GM19023 (cell line): ENCODE measurements at regions not wholly inside any gene's neighbourhood (a gene's known extent, or its start where the extent isn't known, plus 50 kb on each side); places are given as distances from the start of the nearest gene placed in this dataset.

Source experiments
- ATAC-seq: cut with Tn5 transposase; IDR thresholded peaks from one replicate; pipeline ENCODE4 v1.9.1; 2021; ENCODE audit warnings: mild to moderate bottlenecking, moderate library complexity; ENCODE audit not compliant: unreplicated experiment

- no peak for ATAC-seq
Observed at GRCh38 chr20:17796091-17796563, 96.4 kb downstream of the BANF2 start.

GRCh38 chr20:17795501-17796071 is 95.8 kb downstream of the BANF2 start:
- ATAC-seq, result no peak

GRCh38 chr20:17795003-17795402 is 95.2 kb downstream of the BANF2 start:
- ATAC-seq, result no peak

GRCh38 chr20:17794400-17794799 is 94.6 kb downstream of the BANF2 start:
- no peak for ATAC-seq

- ATAC-seq, result no peak
Observed at GRCh38 chr20:17793986-17794385, 94.2 kb downstream of the BANF2 start.

GRCh38 chr20:17790296-17790695 is 90.5 kb downstream of the BANF2 start:
- ATAC-seq, result no peak

GRCh38 chr20:17787816-17788215 is 88.0 kb downstream of the BANF2 start:
- ATAC-seq, result no peak

GRCh38 chr20:17786221-17786718 is 86.5 kb downstream of the BANF2 start:
- no peak for ATAC-seq
